ENCODE measurements at regions not wholly inside any gene's neighbourhood (a gene's known extent, or its start where the extent isn't known, plus 50 kb on each side); places are given as distances from the start of the nearest gene placed in this dataset.

DNA sequence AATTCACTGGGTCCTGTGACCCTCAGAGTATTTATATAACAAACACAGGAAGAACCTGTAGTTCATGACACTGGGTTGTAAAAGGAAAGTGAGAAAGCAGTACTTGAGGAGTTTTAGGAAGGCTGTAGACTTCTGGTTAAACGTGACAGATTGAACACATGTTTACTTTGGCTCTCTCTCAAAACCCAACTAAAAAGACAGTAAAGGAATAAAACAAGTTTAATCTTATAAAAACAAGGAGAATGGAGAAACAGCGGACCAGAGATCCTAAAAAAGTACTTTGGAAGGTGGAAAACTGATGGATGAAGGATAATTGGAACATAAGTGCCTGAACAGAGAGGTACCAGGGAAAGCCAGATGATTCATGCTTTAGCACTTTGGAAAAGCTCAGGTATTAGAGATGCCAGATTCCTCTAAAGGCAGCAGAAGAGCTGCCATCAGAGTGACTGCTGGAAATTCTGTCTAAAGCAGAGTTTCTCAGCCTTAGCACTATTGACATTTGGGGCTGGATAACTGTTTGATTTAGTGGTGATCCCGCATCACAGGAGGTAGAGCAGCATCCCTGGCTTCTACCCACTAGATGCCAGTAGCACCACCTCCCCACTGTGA lies 182.9 kb upstream of the RORA start:
- Histone ChIP-seq H3K9ac (ENCODE audit: control insufficient read depth, insufficient read depth, low read length) (no peak overlapping the region), H3K4me1 (ENCODE audit: control insufficient read depth, insufficient read depth, low read length) (no peaks in the 10 kb centered on the region), H3K27ac (ENCODE audit: control insufficient read depth, insufficient read depth) (no peak overlapping the region), H3K4me2 (ENCODE audit: control insufficient read depth, insufficient read depth) (no peak overlapping the region), H3K79me2 (ENCODE audit: control insufficient read depth, insufficient read depth, low read length) (no peaks in the 10 kb centered on the region), H3K9me3 (replicated peaks; ENCODE audit: control insufficient read depth, insufficient read depth, low read length) (no peaks in the 10 kb centered on the region), H2AFZ (ENCODE audit: control insufficient read depth, low read depth, low read length) (no peak overlapping the region), H3K4me3 (no peak overlapping the region), H4K20me1 (ENCODE audit: control insufficient read depth, insufficient read depth) (no peaks in the 10 kb centered on the region), H3K36me3 (ENCODE audit: control insufficient read depth in 2 of 2, insufficient read depth in 2 of 2, low read length in 1 of 2) (no peaks in the 10 kb centered on the region), H3K27me3 (replicated peaks in 1 of 2; ENCODE audit: control insufficient read depth in 2 of 2, insufficient read depth in 2 of 2, low read length in 1 of 2) (no peaks in the 10 kb centered on the region; a peak in 2 of 4 replicates)
- intact Hi-C loops (cut with micrococcal nuclease; ENCODE audit: unreplicated experiment) (no loop called here), in situ Hi-C loops (cut with MboI) (no loop called here)
- no peak for ATAC-seq
- ChIA-PET SMC1A (ENCODE audit: uncharacterized antibody, unreplicated experiment) (no interaction called here), POLR2A (no interaction called here), RAD21 (ENCODE audit: unreplicated experiment) (no interaction called here), CTCF (no interaction called here)
- whole genome bisulfite sequencing (ENCODE audit: insufficient coverage, insufficient replicate concordance, low lambda C conversion rate, missing lambda C conversion rate): 7% methylated on average over 3 of the region's 3 CpGs
- TF ChIP-seq CHD4 (IDR thresholded peaks at IDR 0.05) (no peak), SUPT20H (IDR thresholded peaks at IDR 0.05; ENCODE audit: borderline replicate concordance, control insufficient read depth, low read depth, low read length) (no peak), RBBP5 (conservative IDR thresholded peaks at IDR 0.05) (no peak), MYC (IDR thresholded peaks at IDR 0.05; ENCODE audit: insufficient read depth, insufficient read length, insufficient replicate concordance, low read length, severe bottlenecking) (no peak), ZBED1 (IDR thresholded peaks at IDR 0.05; ENCODE audit: borderline replicate concordance) (no peak), ZNF207 (IDR thresholded peaks at IDR 0.05; ENCODE audit: borderline replicate concordance) (no peak), RAD21 (IDR thresholded peaks at IDR 0.05; ENCODE audit: insufficient read depth, low read depth, low read length) (no peak), SMC3 (IDR thresholded peaks at IDR 0.05; ENCODE audit: borderline replicate concordance, low read length) (no peak), CHD2 (IDR thresholded peaks at IDR 0.05; ENCODE audit: borderline replicate concordance, low read depth, low read length) (no peak), MXI1 (IDR thresholded peaks at IDR 0.05; ENCODE audit: low read depth, low read length) (no peak), TAF1 (IDR thresholded peaks at IDR 0.05; ENCODE audit: borderline replicate concordance, low read depth, low read length) (no peak), ATF7 (IDR thresholded peaks at IDR 0.05; ENCODE audit: low read depth) (no peak), IKZF2 (IDR thresholded peaks at IDR 0.05) (no peak), ZNF24 (IDR thresholded peaks at IDR 0.05) (no peak)
- TF ChIP-seq, protein P1, sequence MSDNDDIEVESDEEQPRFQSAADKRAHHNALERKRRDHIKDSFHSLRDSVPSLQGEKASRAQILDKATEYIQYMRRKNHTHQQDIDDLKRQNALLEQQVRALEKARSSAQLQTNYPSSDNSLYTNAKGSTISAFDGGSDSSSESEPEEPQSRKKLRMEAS (IDR thresholded peaks at IDR 0.05; ENCODE audit: low read depth, low read length): no peak
- FAIRE-seq: no peak
- DNase-seq (ENCODE audit: low read depth, low spot score): no peak
- BruUV-seq (replicated peaks): no TSS peak
